ENCODE measurements at regions not wholly inside any gene's neighbourhood (a gene's known extent, or its start where the extent isn't known, plus 50 kb on each side); places are given as distances from the start of the nearest gene placed in this dataset.

GRCh38 chr3:6098516-6099157 lies 762.3 kb upstream of the GRM7 start:
- no peak for TF ChIP-seq POLR2A (IDR thresholded peaks at IDR 0.05)
- no peak for TF ChIP-seq CTCF (IDR thresholded peaks at IDR 0.05)
- no peak for TF ChIP-seq EP300 (IDR thresholded peaks at IDR 0.05)
